Kidney glomerular epithelial cell (primary cell): ENCODE measurements at regions not wholly inside any gene's neighbourhood (a gene's known extent, or its start where the extent isn't known, plus 50 kb on each side); places are given as distances from the start of the nearest gene placed in this dataset.
"Not testable (repeated sequence)": the region's sequence is repeated elsewhere in the genome, so short reads cannot be mapped to it uniquely, and the experiment has no call there.

Source experiments
- DNase-seq: peaks from one replicate; lab custom pipeline; 2025; lab: John Stamatoyannopoulos, UW

GRCh38 chr2:113838744-113839444 is 51.0 kb upstream of the ACTR3 start:
- DNase-seq: no peak

DNA sequence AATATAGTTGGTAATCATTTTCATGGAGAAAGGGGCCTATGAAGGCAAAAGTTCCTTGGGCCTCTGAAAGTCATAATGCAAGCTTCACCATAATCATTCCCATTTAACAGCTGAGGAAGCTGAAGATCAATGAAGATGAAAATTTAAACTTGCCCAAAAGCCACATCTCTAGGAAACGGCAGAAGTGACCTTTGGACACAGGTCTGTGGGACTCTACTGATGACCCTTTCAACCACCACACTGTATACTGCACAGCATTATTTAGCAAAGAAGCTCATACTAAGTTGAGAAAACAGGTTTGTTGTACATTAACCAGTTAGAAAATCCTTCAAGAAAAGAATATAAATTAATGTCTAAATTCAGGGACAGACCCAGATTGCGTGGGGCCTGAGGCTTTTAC is 51.6 kb upstream of the ACTR3 start:
- DNase-seq: no peak

- peak; percentile 52 for DNase-seq
Observed at GRCh38 chr2:113834051-113834730, 55.7 kb upstream of the ACTR3 start.

DNA sequence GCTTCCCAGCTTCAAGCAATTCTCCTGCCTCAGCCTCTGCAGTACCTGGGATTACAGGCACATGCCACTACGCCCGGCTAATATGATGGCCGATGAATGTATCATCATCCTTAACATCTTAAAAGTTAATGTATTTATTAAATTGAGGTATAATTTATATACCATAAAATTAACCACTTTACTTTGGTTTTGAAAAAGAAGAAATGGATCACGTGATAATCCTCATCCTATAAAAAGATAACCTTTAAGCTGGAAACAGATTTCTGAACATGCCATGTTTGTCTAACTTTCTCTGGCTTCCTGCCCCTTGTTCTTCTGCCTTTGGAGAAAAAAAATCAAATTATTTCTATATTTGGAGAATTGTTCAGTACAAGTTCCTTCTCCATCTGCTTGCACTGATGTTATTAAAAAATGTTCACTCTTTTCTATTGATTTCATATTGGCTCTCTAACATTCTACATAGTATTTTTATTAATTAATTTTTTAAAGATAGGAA is 57.0 kb upstream of the ACTR3 start:
- no peak for DNase-seq

- DNase-seq: no peak
Observed at GRCh38 chr2:113831161-113831560, 58.7 kb upstream of the ACTR3 start.

- no peak for DNase-seq
Observed at GRCh38 chr2:113829761-113830160, 60.1 kb upstream of the ACTR3 start.

- DNase-seq: no peak
Observed at GRCh38 chr2:113829270-113829669, 60.6 kb upstream of the ACTR3 start.

GRCh38 chr2:113828049-113828742 is 61.7 kb upstream of the ACTR3 start:
- no peak for DNase-seq

DNA sequence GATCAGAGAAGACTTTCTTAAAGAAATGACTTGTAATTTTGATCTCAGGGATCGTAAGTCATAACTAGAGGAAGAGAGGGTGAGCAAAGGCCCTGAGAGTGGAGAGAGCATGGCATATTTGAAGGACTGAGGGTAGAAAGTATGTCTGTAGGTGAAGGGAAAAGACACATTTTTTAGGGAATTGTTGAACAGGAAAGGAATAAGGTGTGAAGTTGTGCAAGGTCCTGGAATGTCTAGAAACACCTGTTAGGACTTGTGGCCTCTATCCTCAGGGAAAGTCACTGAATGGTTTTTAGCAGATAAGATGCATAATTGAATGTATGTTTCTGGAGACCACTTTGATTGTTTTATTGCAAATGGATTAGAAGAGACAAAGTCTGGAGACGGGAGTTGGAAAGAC is 62.5 kb upstream of the ACTR3 start:
- DNase-seq: no peak

- DNase-seq: peak; percentile 24
Observed at GRCh38 chr2:113826346-113827285, 63.3 kb upstream of the ACTR3 start.

- no peak for DNase-seq
Observed at GRCh38 chr2:113823716-113824595, 65.9 kb upstream of the ACTR3 start.

GRCh38 chr2:113822087-113822815 is 65.8 kb upstream of the SLC35F5 start:
- DNase-seq: no peak

- peak; percentile 100 for DNase-seq
Observed at GRCh38 chr2:113818382-113818951, 62.0 kb upstream of the SLC35F5 start.

DNA sequence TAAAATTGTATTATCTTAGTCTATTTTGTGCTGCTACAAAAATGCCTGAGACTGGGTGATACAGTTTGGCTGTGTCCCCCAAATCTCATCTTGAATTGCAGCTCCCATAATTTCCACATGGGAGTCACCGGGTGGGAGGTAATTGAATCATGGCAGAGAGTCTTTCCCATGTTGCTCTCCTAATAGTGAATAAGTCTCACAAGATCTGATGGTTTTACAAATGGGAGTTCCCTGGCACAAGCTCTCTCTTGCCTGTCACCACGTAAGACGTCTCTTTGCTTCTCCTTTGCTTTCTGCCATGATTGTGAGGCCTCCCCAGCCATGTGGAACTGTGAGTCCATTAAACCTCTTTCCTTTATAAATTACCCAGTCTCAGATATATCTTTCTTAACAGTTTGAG is 57.0 kb upstream of the SLC35F5 start:
- not testable (repeated sequence) for DNase-seq

GRCh38 chr2:113812204-113812603 is 55.8 kb upstream of the SLC35F5 start:
- no peak for DNase-seq

DNA sequence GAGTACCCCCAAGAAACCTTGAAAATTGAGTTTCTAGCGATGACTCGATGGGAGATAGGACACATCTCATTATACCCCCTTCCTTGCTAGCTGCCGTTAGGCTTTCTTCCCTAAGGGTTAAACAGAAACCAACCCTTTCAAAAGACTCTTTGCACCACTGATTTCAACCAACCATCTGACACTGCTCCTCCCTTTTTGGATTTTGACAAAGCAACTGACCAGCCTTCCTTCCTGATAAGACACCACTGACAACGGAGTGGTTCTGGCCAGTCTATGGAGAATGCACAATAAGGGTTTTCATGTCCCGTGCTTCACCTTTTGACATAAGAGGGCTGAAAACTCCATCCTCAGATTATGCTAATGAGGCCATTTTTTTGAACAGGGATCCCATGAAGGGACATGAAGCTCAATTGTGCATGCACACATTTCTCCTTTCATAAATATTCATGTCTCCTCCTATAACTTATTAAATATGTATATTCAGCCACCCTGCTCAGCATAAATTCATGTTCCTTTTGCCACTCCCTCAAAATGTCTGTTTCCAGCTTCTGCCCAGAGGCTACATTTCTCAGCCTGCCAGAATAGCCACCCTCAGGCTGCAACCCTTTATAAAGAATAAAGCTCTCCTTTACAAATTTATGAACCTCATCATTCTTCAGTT is 52.8 kb upstream of the SLC35F5 start:
- no peak for DNase-seq

- DNase-seq: no peak
Observed at GRCh38 chr2:113807721-113808120, 51.3 kb upstream of the SLC35F5 start.

GRCh38 chr2:113806217-113806913 is 49.9 kb upstream of the SLC35F5 start:
- DNase-seq: no peak
